ENCODE measurements at regions not wholly inside any gene's neighbourhood (a gene's known extent, or its start where the extent isn't known, plus 50 kb on each side); places are given as distances from the start of the nearest gene placed in this dataset.

- TF ChIP-seq CTCF (IDR thresholded peaks at IDR 0.05) (no peak), POLR2AphosphoS5 (IDR thresholded peaks at IDR 0.05) (no peak), EP300 (IDR thresholded peaks at IDR 0.05) (no peak), POLR2A (IDR thresholded peaks at IDR 0.05) (no peak)
Measured at GRCh38 chr12:87136330-87136976, 880.3 kb upstream of the MGAT4C start.
